T-helper 2 cell (primary cell): ENCODE measurements at regions not wholly inside any gene's neighbourhood (a gene's known extent, or its start where the extent isn't known, plus 50 kb on each side); places are given as distances from the start of the nearest gene placed in this dataset.

Experiments
- DNase-seq, 5 experiments: peaks; one replicate each; pipeline versions ENCODE4 v3.0.0 to v3.0.0-alpha.2; 2012 to 2022

GRCh38 chr12:69062621-69063237 is 129.8 kb upstream of the CPM start:
- no peak for DNase-seq

GRCh38 chr12:69064734-69065443 is 131.9 kb upstream of the CPM start:
- DNase-seq, result no peak

- DNase-seq, result no peak
Measured at GRCh38 chr12:69065775-69066174, 132.8 kb upstream of the CPM start.

GRCh38 chr12:69066492-69067373 is 133.8 kb upstream of the CPM start:
- no peak for DNase-seq

- DNase-seq, result no peak
Measured at GRCh38 chr12:69067713-69068112, 134.7 kb upstream of the CPM start.

GRCh38 chr12:69068448-69068847 is 135.5 kb upstream of the CPM start:
- no peak for DNase-seq

GRCh38 chr12:69069479-69069878 is 136.5 kb upstream of the CPM start:
- DNase-seq, result no peak

GRCh38 chr12:69070319-69071090 is 137.5 kb upstream of the CPM start:
- peak in 4 of 5 experiments; percentile 5 to 63 (median 31) for DNase-seq

- no peak for DNase-seq
Measured at GRCh38 chr12:69071091-69071370, 138.1 kb upstream of the CPM start.

- no peak for DNase-seq
Measured at GRCh38 chr12:69073035-69073434, 140.1 kb upstream of the CPM start.

- no peak for DNase-seq
Measured at GRCh38 chr12:69074556-69075349, 141.8 kb upstream of the CPM start.

- no peak for DNase-seq
Measured at GRCh38 chr12:69083689-69084088, 150.7 kb upstream of the CPM start.

GRCh38 chr12:69084816-69085378 is 151.9 kb upstream of the CPM start:
- DNase-seq, result no peak

- DNase-seq, result no peak
Measured at GRCh38 chr12:69085852-69086251, 152.9 kb upstream of the CPM start.

GRCh38 chr12:69087986-69088385 is 151.4 kb upstream of the CPSF6 start:
- no peak for DNase-seq

- no peak for DNase-seq
Measured at GRCh38 chr12:69090722-69091121, 148.6 kb upstream of the CPSF6 start.

- no peak for DNase-seq
Measured at GRCh38 chr12:69091442-69092017, 147.8 kb upstream of the CPSF6 start.

- no peak for DNase-seq
Measured at GRCh38 chr12:69092137-69092536, 147.2 kb upstream of the CPSF6 start.

- DNase-seq, result no peak
Measured at GRCh38 chr12:69094606-69095216, 144.7 kb upstream of the CPSF6 start.

- no peak for DNase-seq
Measured at GRCh38 chr12:69095765-69096477, 143.4 kb upstream of the CPSF6 start.
